Motor neuron (in vitro differentiated cells): ENCODE measurements at regions not wholly inside any gene's neighbourhood (a gene's known extent, or its start where the extent isn't known, plus 50 kb on each side); places are given as distances from the start of the nearest gene placed in this dataset.

Experiments used
- ATAC-seq, 8 experiments: fragments of 200-7000 bp; cut with Tn5 transposase; replicated peaks in 6 of 8; 2 replicates each; pipeline ENCODE4 v1.8.0; 2021; ENCODE audit warnings: mild to moderate bottlenecking in 8 of 8, moderate library complexity in 8 of 8
- H3K27ac ChIP-seq, 2 donors: fragments of 250-450 bp; sonication (Bioruptor Pico); 2 replicates each; pipeline ENCODE4 v1.9.0; 2021; ENCODE audit warnings: antibody characterized with exemption in 2 of 2, mild to moderate bottlenecking in 2 of 2, moderate library complexity in 1 of 2
- H3K4me1 ChIP-seq, 2 donors: fragments of 250-450 bp; sonication (Bioruptor Pico); replicated peaks in 1 of 2; 2 replicates each; pipeline ENCODE4 v1.6.1; 2021; ENCODE audit warnings: antibody characterized with exemption in 2 of 2, mild to moderate bottlenecking in 2 of 2, moderate library complexity in 1 of 2
- H3K4me3 ChIP-seq, 5 donors: fragments of 250-450 bp; sonication (Bioruptor Pico); 2 replicates each; pipeline ENCODE4 v1.9.0; 2021; ENCODE audit warnings: antibody characterized with exemption in 5 of 5, mild to moderate bottlenecking in 5 of 5, moderate library complexity in 4 of 5
- WGBS, 10 experiments: fragments of 450-650 bp; shearing (Covaris generic); methylation state at CpG; one replicate each; pipeline ENCODE4 v1.0.0; 2022; 5-methylcytosine and 5-hydroxymethylcytosine counted together
- in situ Hi-C, 9 experiments: fragments of 400-800 bp; cut with MboI; loops; one replicate each; pipeline ENCODE4 v1.15.0; 2021; ENCODE audit warnings: low sequenced_read_pairs in 9 of 9, low pct_unique_long_range_greater_than_20kb in 2 of 9; ENCODE audit not compliant: unreplicated experiment in 9 of 9

- H3K4me3 ChIP-seq = no peak overlapping the region
- no peak for ATAC-seq
- WGBS, 10 experiments = 0 to 83% (median 58%) methylated on average over 1 to 2 of the region's 4 CpGs; no CpG with 5 or more reads in 5 of the 10 experiments
- no peak overlapping the region for H3K27ac ChIP-seq
- in situ Hi-C loops = no loop called here
- peaks cover 0 to 6% of the 10 kb centered on the region in 2 donors for H3K4me1 ChIP-seq
Measured at GRCh38 chr10:47081264-47081663, 170.0 kb downstream of the PTPN20 start.

DNA sequence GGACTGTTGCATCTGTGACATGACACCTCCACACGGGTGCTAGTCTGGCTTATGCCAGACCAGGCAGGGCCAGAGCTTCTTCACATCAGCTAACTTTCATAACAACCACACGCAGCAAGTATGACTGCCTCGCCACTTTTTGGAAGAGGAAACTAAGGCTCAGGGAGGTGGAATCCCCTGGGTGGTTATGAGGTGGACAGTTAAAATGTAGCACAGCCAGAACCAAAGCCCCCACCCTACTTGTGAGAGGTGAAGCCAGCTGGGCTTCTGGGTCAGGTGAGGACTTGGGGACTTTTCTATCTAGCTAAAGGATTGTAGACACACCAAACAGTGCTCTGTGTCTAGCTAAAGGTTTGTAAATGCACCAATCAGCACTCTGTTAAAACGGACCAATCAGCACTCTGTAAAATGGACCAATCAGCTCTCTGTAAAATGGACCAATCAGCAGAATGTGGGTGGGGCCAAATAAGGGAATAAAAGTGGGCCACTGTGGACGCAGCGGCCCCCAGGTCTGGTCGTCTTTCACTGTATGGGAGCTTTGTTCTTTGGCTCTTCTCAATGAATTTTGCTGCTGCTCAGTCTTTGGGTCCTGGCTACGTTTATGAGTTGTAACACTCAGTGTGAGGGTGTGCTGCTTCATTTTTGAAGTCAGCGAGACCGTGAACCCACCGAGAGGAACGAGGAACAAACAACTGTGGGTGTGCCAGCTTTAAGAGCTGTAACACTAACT lies 171.0 kb downstream of the PTPN20 start:
- in situ Hi-C loops = no loop called here
- WGBS, 10 experiments = 45 to 86% (median 70%) methylated on average over 1 to 6 of the region's 12 CpGs; no CpG with 5 or more reads in 1 of the 10 experiments
- Histone ChIP-seq H3K4me3 (no peak overlapping the region), H3K4me1 (peaks cover 0 to 6% of the 10 kb centered on the region in 2 donors), H3K27ac (no peak overlapping the region)
- ATAC-seq = no peak

- ATAC-seq = no peak
- no peaks in the 10 kb centered on the region for H3K4me1 ChIP-seq
- H3K4me3 ChIP-seq = no peak overlapping the region
- in situ Hi-C loops = no loop called here
- no peak overlapping the region for H3K27ac ChIP-seq
Measured at GRCh38 chr10:47087667-47088066, 176.4 kb downstream of the PTPN20 start.

DNA sequence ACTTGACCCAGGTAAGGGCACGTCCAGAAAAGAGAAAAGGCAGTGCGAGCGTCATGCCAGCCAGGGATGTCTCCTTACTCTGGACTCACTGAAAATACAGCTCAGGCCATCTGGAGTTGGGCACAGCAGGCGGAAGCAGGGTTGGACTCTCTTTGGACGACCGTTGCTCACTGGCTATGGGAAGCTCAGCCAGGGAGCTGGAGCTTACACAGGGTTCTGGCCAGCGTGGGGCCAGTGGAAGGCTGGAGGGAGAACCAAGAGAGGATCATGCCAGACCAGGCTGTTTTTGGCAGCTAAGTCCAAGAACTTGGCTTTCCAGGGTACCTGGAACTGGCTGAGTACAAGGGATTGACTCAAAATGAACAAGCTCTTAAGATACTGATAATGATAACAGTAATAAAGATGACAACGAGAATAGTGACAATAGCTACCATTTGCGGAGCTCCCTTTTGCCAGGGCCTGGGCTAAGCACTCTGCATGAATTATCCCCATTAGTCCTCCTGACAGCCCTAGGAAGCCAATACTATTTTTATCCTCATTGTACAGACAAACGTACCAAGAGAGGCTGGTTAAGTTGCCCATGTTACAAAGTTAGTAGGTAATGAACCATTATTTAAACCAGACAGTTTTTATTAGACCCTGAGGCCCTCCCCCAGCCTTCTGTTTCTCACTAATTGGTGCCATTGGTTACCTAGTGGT lies 177.6 kb downstream of the PTPN20 start:
- ATAC-seq = no peak
- 32 to 100% (median 78%) methylated on average over 1 to 10 of the region's 10 CpGs; no CpG with 5 or more reads in 1 of the 10 experiments for WGBS, 10 experiments
- no peak overlapping the region for H3K27ac ChIP-seq
- no peaks in the 10 kb centered on the region for H3K4me1 ChIP-seq
- H3K4me3 ChIP-seq = no peak overlapping the region
- in situ Hi-C loops = no loop called here

DNA sequence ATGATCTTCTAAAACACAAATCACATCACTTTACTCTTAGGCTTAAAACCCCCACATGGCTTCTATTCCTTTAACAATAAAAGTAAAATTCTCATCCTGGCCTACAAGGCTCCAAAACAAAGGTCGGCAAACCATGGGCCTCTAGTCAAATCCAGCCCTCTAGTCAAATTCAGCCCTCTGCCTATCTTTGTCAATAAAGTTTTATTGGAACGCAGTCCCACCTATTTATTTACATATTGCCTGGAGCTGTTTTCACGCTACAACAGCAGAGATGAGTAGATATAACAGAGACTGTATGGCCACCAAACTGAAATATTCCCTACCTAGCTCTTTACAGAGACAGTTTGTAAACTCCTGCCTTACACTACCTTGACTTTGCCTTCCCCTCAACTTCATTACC lies 178.8 kb downstream of the PTPN20 start:
- Histone ChIP-seq H3K27ac (no peak overlapping the region), H3K4me1 (no peaks in the 10 kb centered on the region), H3K4me3 (no peak overlapping the region)
- WGBS, 10 experiments = 20 to 100% (median 80%) methylated on average over 1 to 3 of the region's 3 CpGs; no CpG with 5 or more reads in 1 of the 10 experiments
- in situ Hi-C loops = no loop called here
- ATAC-seq = no peak

DNA sequence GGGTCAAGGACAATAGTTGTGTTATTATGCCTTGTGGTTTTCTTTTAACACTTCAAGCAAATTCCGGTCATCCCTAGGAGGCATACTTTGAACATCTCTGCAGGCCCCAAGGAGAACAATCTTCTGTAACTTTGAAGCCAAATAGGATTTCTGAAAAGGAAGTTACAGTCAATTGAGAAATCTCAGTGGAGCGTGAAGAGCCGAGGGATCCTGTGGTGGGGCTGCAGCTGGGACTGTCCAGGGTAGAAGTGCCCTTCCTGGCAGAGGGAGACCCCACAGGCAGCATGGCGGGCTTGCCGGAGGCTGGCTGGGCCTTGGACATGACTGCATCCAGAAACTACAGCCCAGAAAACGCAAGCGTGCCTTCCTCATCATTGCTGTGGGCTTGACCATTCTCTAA lies 179.7 kb downstream of the PTPN20 start:
- Histone ChIP-seq H3K27ac (no peak overlapping the region), H3K4me3 (no peak overlapping the region), H3K4me1 (no peaks in the 10 kb centered on the region)
- no peak for ATAC-seq
- 34 to 100% (median 70%) methylated on average over 1 to 7 of the region's 7 CpGs; no CpG with 5 or more reads in 1 of the 10 experiments for WGBS, 10 experiments
- in situ Hi-C loops = no loop called here

- Histone ChIP-seq H3K4me1 (no peaks in the 10 kb centered on the region), H3K4me3 (no peak overlapping the region), H3K27ac (no peak overlapping the region)
- in situ Hi-C loops = no loop called here
- ATAC-seq = no peak
- WGBS, 10 experiments = 58 to 100% (median 63%) methylated on average over 1 to 2 of the region's 2 CpGs; no CpG with 5 or more reads in 6 of the 10 experiments
Measured at GRCh38 chr10:47091421-47091820, 180.2 kb downstream of the PTPN20 start.

DNA sequence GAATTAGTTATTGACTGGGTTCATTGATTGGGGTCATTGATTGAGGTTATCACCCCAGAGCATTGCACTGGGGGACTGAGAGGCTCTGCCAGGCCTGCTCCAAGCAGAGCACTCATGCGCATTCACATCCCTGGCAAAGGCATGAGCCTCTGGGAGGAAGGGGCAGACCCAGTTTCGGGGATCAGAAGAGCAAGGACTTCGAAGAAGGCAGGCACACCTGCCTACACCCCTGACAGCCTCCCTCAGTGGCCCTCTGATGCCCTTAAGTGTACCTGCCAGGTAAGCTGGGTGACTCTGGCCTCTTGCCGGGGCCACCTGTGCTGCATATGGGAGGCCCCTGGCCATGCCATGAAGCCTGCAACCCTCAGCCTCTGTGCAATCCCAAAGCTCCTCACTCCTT lies 181.1 kb downstream of the PTPN20 start:
- no peak for ATAC-seq
- Histone ChIP-seq H3K4me1 (no peaks in the 10 kb centered on the region), H3K4me3 (no peak overlapping the region), H3K27ac (no peak overlapping the region)
- in situ Hi-C loops = no loop called here
- WGBS, 10 experiments = 80 to 100% (median 100%) methylated on average over 1 of the region's 4 CpGs; no CpG with 5 or more reads in 7 of the 10 experiments

- no peaks in the 10 kb centered on the region for H3K4me1 ChIP-seq
- no peak overlapping the region for H3K27ac ChIP-seq
- no peak overlapping the region for H3K4me3 ChIP-seq
- in situ Hi-C loops = no loop called here
- WGBS, 10 experiments = 40 to 94% (median 69%) methylated on average over 2 to 3 of the region's 5 CpGs; no CpG with 5 or more reads in 6 of the 10 experiments
- no peak for ATAC-seq
Measured at GRCh38 chr10:47092831-47093230, 181.6 kb downstream of the PTPN20 start.

- in situ Hi-C loops = no loop called here
- H3K4me1 ChIP-seq = no peaks in the 10 kb centered on the region
- WGBS, 10 experiments = 38 to 98% (median 61%) methylated on average over 1 to 7 of the region's 9 CpGs; no CpG with 5 or more reads in 2 of the 10 experiments
- H3K4me3 ChIP-seq = no peak overlapping the region
- no peak for ATAC-seq
- no peak overlapping the region for H3K27ac ChIP-seq
Measured at GRCh38 chr10:47094126-47094525, 182.9 kb downstream of the PTPN20 start.

- H3K27ac ChIP-seq = no peak overlapping the region
- in situ Hi-C loops = no loop called here
- no peaks in the 10 kb centered on the region for H3K4me1 ChIP-seq
- no peak overlapping the region for H3K4me3 ChIP-seq
- no peak for ATAC-seq
- 36 to 100% (median 68%) methylated on average over 2 to 7 of the region's 10 CpGs; no CpG with 5 or more reads in 2 of the 10 experiments for WGBS, 10 experiments
Measured at GRCh38 chr10:47094636-47095035, 183.4 kb downstream of the PTPN20 start.

GRCh38 chr10:47095211-47095610 lies 184.0 kb downstream of the PTPN20 start:
- in situ Hi-C loops = no loop called here
- 57 to 100% (median 90%) methylated on average over 1 to 9 of the region's 12 CpGs; no CpG with 5 or more reads in 3 of the 10 experiments for WGBS, 10 experiments
- Histone ChIP-seq H3K4me3 (no peak overlapping the region), H3K27ac (no peak overlapping the region), H3K4me1 (no peaks in the 10 kb centered on the region)
- ATAC-seq = no peak

- Histone ChIP-seq H3K4me1 (no peaks in the 10 kb centered on the region), H3K27ac (no peak overlapping the region), H3K4me3 (no peak overlapping the region)
- in situ Hi-C loops = no loop called here
- ATAC-seq = no peak
- 58 to 84% (median 75%) methylated on average over 1 to 15 of the region's 17 CpGs for WGBS, 10 experiments
Measured at GRCh38 chr10:47095848-47096612, 184.8 kb downstream of the PTPN20 start.
